CD4-positive, alpha-beta T cell treated with Interleukin-10 for 1 hour (primary cell): ENCODE measurements at regions not wholly inside any gene's neighbourhood (a gene's known extent, or its start where the extent isn't known, plus 50 kb on each side); places are given as distances from the start of the nearest gene placed in this dataset.

Experiments
- DNase-seq: peaks from one replicate; pipeline ENCODE4 v3.0.0-alpha.2; 2020

DNA sequence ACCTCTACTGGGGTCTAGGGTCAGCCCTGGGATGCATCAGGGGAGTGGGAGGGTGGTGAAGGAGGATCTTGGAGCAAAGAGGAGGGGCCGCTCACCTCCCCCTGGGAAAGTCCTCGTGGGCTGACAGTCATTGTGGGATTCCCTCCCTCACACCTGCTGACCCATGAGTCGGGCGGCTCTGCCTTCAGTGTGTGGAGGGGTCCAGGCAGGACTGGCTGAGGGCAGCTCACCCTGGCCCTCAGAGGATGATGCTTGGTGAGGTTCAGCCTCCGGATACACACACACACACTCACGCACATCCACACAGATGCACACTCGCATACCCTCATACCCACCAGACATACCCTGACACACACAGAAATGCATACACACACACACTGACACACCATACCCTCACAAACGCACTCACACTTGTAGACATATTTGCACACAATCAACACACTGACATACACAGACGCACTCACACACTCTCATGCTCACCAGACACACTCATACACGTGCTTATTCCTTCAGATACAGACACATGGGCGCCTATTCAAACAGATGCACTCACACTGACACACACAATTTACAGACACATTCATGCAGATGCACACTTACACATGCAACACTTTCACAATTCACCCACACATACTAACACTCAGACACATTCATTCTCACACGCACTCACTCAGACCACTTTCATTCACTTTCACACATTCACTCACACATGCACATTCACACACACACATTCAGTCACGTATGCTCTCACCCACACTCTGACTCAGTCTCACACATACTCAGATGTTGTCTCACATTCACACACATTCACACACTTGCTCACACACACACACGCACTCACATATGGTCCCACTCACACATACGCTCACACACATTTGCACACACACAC lies 105.1 kb upstream of the RPL38 start:
- DNase-seq: no peak

DNA sequence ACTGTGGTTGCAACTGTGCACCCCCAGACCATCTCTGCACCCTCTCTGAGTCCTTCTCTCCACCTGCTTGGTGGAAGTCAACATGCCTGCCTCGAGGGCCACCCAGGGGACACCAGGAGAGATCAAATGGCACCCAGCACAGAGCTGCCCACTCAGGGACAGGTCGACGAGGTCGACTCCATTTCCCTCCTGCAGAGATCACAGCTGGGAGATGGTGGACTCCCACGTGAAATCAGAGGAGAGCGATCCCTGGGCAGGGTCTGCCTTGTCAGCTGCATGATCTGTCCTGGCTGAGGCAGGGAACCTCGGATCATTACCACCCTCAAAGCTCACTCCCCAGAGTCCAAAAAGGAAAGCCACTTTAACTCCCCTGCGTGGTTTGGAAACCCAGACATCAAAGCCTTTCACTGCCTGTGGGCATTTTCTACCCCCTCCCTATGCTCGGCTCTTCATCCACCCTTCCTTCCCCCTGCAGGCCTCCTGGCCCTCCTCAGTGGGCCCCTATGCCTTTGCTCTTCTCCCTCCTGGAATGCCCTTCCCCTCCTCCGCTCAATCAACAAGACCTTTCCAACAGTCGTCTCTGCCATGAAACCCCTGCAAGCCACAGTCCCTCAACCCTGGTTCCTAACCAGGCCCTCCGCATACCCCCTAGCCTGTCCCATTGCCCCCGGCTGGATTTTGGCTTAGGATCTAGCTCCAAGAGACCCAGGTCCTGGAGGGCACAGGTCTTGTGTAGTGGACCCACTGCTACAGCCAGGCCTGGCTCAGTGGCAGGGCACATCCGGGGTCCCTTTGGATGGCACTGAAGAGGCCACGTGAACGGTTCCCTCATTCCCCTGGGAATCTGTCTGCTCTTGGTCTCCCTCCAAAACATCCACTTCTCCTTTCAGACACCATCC lies 103.8 kb upstream of the RPL38 start:
- no peak for DNase-seq

DNA sequence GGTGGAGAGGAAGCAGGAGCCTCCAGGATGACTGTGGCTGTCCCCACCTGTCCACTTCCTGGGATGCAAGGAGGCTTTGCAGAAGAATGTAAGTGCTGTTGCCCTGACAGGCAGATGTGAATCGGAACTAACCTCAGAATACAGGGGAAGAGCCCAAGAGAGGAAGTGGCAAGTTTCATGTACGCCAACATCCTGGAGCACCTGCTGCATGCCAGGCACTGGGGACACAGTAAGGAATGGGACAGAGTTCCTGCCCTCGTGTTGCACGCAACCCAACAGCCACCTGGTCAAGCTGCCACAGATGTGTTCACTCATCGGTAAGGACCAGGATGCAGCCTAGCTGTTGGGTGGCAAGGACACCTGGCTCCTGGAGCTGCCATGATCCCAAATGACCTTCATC lies 98.6 kb upstream of the RPL38 start:
- DNase-seq: no peak

DNA sequence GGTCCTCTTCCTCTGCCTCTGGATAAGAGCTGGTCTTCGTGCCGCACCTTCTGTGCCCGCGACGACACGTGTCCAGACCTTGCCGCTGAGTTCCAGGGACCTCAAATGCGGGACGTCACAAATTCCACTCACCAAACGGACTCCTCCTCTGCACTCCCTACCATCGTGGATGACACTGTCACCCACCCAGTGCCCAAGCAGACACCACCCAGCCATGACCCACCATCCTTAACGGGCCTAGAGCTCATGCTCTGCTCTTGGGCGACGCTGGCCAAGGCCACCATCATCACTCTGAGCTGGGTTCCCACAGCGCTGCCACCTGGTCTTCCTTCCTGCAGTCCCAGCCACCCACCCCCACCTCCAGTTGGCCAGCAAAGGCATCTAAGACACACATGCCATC lies 96.4 kb upstream of the RPL38 start:
- no peak for DNase-seq

DNA sequence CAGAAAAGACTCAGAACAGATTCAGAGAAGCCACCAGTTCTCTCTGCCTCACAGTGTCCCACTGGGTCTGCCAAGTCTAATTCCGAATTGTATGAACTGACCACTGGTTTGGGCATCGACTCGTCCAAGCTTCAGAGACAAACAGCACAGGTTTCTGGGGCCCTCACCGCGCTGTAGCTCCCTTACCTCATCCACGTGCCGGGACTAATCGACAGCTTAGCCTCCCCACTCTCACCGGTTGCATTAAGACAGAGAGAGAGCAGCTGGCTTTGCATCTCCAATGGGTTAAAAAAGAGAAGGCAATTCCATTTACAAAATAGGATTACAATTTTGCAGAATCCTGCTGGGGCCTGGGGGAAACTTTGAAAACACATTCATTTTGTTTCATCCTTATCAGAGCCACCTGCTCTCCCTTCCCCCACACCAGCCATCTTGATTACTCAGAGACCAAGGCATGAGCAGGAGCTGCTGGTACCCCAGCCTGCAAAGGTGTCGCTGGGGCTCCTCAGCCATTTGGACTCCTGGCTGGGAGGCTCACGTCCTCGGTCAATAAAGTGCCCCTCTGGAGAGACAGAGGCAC lies 95.3 kb upstream of the RPL38 start:
- DNase-seq: no peak

DNA sequence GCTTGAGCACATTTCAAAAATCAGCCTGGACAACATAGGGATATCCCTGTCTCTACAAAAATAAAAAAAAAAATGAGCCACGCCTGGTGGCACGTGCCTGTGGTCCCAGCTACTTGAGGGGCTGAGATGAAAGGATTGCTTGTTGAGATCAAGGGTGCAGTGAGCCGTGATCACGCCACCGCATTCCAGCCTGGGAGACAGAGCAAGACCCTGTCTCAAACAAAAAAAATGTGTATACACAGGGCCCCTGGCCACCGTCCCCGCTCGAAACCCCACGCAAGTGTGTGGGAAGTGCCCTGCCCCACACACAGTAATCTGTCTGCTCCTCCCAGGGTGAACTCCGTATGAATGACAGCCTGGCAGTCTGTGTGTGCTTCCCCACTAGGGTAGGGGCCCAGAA lies 93.0 kb upstream of the RPL38 start:
- DNase-seq: no peak

DNA sequence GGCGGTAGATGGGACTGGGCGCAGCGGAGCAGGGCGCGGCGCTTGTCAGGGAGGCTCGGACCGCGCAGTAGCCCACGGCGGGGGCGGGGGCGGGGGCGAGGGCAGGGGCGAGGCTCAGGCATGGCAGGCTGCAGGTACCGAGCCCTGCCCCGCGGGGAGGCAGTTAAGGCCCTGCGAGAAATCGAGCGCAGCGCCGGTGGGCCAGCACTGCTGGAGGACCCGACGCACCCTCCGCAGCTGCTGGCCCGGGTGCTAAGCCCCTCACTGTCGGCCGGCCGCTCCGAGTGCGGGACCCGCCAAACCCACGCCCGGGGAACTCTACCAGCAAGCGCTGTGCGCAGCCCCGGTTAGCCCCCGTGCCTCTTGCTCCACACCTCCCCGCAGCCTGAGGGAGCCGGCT lies 90.2 kb upstream of the RPL38 start:
- no peak for DNase-seq

DNA sequence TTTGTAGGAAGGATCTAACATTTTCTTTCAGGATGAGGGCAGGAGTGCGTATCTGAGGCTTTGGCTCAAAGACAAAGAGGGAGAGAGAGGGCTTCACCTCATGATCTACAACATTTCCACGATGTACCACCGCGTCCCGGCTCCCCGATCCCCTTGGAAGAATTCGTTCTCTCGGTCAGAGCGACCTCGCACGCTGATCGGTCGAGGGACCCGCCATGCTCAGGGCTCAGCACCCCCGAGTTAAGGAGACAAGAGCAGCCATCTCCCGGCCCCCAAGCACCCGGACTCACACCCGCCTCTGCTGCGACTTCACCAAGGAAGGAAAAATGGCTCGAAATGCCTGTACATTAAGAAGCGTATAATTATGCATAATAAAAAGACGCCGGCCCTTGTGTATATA lies 89.5 kb upstream of the RPL38 start:
- DNase-seq: no peak

DNA sequence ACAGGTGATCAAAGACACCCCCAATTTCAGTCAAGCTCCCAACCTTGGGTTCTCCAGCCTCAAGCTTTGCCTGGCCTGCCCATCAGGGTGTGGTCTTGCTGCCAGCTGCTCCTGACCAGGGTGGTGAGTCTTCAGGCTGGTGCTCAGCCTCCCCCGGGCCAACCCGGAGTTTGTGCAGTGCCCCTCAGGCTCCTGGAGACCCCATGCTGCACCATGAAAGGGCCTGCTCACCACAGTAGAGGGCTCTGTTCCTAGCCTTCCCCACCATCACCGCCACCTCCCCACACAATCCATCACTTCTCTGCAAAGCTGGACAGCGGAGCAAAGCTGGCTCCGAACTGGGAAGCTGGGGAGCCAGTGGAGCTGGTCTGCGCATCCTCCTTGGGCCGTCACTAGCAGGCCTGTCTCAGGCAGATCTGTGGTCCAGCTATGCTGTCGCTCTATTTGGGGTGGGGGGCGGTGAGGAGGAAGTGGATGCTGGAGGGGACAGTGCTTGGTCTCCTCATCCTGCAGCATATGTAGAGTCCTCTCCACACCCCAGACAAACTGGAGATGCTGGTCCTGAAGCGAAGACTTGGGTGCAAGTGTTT lies 88.5 kb upstream of the RPL38 start:
- no peak for DNase-seq

DNA sequence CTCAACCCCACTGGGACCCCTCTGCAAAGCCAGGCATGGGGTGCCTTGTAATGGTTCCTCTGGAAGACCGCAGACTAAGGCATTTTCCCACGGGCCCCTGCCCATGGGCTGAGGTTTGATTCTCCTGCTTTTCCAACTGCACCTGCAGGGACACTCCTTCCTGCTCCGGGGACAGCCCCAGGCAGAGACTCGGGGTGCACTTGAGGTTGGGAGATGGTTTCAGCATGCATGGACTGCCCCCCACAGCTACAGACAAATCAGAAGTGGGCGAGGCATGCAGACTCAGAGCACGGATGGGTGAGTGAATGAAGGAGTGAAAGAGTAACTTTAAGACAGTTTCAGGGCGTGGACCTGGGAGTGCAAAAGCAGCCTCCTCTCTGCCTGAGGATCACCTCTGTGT lies 87.9 kb upstream of the RPL38 start:
- DNase-seq: no peak

DNA sequence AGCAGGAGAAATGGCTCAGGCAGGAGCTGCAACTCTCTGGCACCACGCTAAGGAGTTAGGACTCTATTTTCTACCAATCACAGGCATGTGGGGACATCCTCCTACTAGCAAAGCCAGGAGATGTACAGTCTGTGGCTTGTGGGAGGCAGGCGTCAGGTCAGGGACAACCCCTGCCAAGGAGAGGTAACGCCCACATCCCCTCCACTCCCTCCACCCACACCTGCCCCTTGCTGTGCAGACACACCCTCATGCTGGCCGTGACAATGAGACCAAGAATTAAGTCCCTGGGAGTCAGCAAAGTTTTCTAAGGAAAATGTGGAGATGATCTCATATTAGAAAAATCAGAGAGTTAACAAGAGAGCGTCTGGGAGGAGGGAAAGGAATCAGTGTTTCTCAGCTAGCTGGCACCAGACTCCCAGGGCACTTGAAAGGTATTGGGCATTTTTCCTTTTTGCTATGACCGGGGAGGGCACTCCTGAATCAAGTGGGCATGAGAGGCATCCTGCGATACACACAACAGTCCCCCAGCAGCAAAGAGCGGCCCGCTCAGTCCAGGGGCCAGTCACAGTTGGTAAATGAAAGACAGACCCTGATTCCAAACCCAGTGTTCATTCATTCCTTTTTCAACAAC lies 87.3 kb upstream of the RPL38 start:
- DNase-seq: no peak

DNA sequence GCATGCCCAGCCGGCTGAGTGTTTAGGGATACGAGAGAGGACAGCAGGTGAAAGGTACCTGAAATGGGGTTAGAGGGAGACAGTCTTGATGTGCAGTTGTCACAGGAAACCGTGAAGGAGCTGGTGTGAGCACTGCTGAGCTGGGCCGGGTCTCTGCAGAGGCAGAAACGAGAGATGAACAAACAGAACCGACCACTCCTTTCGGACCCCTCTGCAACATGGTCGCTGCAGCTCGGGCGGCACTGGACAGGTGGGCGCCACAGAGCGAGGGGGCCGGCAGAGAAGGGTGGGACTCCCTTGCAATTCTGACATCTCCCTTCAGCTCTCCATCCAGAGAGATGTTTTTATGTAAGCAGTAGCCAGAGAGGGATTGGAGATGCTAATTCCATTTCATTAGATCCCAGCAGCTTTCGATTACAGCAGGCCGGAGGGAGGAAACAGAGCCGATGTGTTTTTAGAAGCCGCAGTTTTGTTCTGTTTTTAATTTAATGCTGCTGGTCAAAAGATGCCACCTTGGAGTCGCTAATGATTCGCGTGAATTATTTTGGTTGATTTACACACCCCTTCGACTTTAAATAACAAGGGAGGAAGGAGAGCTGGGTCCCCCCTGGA lies 86.3 kb upstream of the RPL38 start:
- DNase-seq: no peak

DNA sequence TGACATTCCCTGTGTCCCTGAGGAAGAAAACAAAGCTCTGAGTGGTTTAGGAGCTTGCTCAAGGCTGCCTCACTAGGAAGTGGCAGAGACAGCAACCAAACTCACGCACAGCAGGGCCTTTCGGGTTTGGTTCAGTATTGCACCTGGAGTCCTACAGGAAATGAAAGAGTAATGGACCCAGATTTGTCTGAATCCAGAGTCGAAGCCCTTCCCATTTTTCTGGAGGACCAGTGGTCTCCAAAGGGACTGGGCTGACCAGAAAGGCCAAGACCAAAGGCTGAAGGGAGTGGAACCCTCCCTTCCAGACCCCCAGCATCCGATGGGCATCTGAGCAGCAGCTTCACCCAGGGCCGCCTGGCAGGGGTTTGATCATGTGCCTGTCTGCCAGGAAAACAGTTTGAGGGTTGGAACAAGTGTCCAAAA lies 85.5 kb upstream of the RPL38 start:
- no peak for DNase-seq

DNA sequence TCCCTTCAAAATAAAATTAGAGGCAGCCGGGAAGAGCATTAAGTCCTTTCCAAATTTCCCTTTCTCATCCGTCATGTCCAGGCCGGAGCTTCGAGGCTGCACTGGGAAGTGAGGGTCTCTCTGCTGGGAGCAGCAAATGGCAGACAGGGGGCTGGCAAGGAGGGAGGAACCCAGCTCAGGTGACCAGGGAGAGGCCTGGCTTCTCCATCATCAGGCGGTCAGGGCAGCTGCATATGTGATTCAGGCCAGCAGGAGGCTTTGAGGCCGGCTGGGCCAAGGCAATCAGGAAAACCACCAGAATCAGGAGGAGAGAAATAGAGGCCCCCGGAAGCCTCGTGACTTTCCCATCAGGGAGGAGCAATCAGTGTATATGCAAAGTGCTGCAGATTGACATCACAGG lies 85.0 kb upstream of the RPL38 start:
- DNase-seq: no peak

DNA sequence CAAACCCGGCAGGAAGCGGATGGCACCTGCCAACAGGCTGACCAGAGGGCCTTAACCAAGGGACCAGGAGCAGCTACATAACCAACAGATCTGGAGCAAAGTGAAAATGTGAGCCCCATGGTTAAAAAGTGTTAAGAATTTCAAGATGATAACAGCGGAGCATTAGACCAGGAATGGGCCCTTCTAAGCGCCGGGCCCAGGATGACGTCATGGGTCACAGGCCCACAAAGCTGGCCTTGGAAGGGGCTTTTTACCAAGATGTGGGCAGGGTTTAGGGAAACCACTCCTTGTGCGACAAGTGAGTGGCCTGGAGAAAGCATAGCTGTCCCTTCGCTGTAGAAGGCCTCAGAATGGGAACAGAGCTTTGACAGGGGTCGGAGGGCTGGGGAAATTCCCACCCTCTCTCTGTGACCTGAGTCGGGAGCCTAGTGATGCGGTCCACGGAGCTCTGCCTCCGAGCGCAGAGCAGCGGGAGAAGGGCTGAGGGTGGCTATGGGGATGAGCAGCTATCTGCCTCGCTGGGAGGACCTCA lies 84.4 kb upstream of the RPL38 start:
- DNase-seq: no peak

DNA sequence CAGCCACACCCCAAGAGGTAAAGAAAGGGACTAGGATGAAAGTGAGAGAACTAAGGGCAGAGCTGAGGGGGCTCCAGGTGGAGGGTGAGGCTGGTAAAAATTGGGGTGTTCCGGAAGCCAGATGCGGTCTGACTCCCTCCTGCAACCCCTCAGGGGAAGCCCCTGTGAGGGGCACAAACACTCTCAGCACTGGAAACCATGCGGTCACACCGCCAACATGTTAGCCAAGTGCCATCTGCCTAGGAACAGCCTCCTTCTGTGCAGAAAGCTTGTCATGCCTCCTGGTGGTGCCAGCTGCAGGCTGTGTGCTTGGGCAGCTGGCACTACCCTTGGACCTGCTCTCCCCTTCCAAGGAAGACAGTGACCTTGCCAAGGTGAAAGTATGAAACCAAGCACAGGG lies 83.5 kb upstream of the RPL38 start:
- no peak for DNase-seq

DNA sequence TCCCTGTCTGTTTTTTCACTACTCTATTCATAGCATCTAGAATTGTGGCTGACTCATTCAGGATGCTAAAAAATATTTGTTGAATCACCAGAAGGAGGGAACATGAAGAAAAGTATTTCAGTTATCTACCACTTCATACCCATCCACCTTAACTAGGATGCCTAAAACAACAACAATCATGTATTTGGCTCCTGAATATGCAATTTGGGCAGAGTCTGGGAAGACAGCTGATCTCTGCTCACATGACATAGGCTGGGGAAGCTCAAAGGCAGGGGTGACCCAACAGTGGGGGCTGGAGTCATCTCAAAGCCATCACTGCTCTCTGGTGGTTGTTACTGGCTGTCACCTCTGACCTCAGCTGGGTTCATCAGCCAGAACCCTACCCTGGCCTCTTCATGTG lies 80.1 kb upstream of the RPL38 start:
- no peak for DNase-seq

DNA sequence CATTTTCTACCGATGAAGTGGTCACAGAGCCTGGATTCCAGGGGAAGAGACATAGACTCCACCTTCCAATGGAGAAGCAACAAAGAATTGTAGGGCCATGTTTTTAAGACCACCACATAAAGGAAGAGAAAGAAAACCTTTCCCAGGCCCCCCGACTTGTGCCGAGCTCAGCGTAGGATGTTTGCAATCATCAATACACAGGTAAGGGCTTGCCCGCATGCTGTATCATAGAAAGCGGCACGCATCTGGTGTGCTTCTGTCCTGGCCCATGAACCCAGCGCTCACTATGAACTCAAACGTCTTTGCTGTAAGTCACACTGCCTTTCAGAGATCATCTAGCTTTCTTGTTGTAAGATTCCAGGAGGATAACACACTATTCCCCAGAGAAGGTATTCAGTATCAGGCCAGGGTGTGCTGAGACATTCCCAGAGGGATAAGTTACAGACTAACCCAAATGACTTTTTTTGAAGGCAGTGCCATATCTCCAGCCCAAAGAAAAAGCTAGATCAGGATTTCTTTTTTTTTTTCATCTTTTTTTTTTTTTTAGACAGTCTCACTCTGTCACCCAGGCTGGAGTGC lies 79.5 kb upstream of the RPL38 start:
- no peak for DNase-seq

DNA sequence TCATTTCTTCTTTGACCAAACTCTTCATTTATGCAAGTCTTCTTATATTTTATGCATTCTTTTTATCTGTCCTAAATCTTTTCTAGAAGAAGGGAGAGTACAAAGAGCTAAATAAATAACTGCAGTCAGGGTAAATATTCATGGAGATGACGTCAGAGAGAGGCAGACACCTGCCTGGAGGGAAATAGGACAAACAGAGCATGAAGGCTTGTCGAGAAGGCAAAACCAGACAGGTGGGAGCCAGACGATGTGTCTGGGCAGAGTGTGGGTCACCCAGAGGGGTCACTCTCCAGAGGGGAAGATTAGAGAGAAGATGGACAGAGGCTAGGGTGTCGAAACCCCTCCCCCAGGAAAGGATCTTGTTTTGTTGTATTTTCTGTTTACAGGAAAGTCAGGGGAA lies 78.3 kb upstream of the RPL38 start:
- no peak for DNase-seq

DNA sequence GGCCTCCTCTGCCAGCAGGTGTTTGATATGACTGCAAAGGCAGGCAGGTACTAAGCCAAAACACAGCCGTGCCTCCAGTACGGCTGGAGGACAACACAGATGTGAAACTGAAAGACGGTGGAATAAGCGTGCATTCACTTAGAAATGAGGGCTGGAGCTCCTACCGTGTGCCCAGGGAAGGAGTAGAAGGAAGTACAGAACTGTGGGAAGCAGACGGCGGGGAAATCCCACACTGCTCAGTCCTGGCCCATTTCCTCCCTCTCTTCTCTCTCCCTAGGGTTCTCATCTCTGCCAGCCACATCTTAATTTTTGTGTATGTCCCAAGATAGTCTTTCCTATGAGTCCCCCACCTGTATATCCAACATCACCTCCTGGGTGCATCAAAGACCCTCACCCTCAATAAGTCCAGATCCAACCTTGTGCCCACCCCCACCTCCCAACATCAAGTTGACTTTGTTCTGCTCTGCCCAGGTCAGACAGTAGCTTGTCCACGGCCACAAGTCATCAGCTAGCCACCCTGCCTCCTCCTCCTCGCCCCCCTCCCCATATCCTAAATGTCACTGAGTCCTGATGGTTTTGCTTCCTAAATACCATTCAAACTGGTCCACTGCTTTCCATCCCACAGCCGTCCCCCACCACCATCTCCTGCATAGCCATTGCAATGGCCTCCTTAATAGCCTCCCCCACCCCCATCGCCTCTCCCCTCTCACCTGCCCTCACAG lies 77.1 kb upstream of the RPL38 start:
- DNase-seq: no peak

DNA sequence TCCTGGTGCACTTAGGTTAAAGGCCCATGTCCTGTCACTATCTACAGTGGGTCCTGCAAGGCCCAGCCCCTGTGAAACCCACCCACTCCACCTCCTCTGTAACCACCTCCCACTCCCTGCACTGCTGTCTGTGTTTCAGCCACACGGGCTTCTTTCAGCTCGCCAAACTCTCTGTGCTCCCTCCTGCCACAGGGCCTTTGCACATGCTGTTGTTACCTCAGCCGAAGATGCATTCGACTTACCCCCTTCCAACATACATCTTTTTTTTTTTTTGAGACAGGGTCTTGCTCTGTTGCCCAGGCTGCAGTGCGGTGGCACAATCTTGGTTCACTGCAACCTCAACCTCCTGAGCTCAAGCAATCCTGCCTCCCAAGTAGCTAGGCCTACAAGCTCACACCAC lies 76.5 kb upstream of the RPL38 start:
- no peak for DNase-seq
